GM12891 (cell line): ENCODE measurements at regions not wholly inside any gene's neighbourhood (a gene's known extent, or its start where the extent isn't known, plus 50 kb on each side); places are given as distances from the start of the nearest gene placed in this dataset.

ENCODE experiments used
- POLR2A ChIP-seq: IDR thresholded peaks from 2 replicates; pipeline ENCODE4 v1.6.1; 2011; ENCODE audit warnings: low read depth, low read length, control low read depth
- POLR2AphosphoS5 ChIP-seq: IDR thresholded peaks from 2 replicates; pipeline ENCODE4 v1.6.1; 2011; ENCODE audit warnings: low read depth, low read length, control low read depth
- POU2F2 ChIP-seq: IDR thresholded peaks from 2 replicates; pipeline ENCODE4 v1.6.1; 2011; ENCODE audit warnings: low read depth, mild to moderate bottlenecking, control low read depth, low read length, moderate library complexity
- TAF1 ChIP-seq: IDR thresholded peaks from 2 replicates; pipeline ENCODE4 v1.6.1; 2011; ENCODE audit warnings: low read depth, low read length, control low read depth

DNA sequence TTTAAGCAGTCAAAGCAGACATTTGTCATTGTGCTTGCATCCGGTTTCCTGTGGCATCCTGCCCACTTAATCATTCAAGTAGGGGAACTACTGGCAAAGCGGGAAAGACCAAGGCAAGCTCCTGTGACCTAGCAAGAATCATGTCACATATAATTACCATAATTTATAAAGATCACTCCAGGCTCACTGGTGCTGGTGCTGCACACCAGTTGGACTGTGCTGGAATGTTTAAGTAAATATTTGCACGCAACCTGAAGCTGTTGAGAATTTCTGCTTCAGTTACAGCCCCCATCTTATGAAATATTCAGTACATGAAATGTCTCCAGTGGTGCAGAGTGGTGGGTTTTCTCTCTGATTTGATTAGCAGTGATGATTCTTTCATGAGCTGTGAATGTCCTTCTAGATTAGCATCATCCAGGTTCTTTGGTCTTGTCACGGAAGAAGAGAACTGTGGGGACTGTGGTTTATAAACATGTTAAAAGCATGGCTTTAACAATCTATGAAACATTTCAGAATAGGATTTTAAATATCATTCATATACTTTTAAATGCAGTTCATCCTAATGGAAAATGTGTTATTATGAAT is 621.3 kb upstream of the EPHA6 start:
- TF ChIP-seq POLR2A: no peak
- TF ChIP-seq POLR2AphosphoS5: no peak
- no peak for TF ChIP-seq POU2F2
- TF ChIP-seq TAF1: no peak
